Peyer's patch (tissue), 4 donors: ENCODE measurements at regions not wholly inside any gene's neighbourhood (a gene's known extent, or its start where the extent isn't known, plus 50 kb on each side); places are given as distances from the start of the nearest gene placed in this dataset.
A peak's percentile ranks its signal among the peaks of the same experiment; 100 is the strongest.

Source experiments
- DNase-seq, 3 donors: peaks; one replicate each; pipeline ENCODE4 v3.0.0-alpha.2; 2017 to 2019
- H3K27ac ChIP-seq, 4 donors: fragments of 200-600 bp; sonication (generic); one replicate each; pipeline ENCODE4 v1.5.1; 2016 to 2019
- H3K27me3 ChIP-seq, 2 donors: fragments of 200-600 bp; sonication (generic); one replicate each; pipeline ENCODE4 v1.5.1; 2019
- H3K36me3 ChIP-seq, 3 donors: fragments of 200-600 bp; sonication (generic); one replicate each; pipeline ENCODE4 v1.5.1; 2016 to 2019
- H3K4me1 ChIP-seq, 4 donors: fragments of 200-600 bp; sonication (generic); one replicate each; pipeline ENCODE4 v1.5.1; 2016 to 2019
- H3K4me3 ChIP-seq, 4 donors: fragments of 200-600 bp; sonication (generic); 1 replicate in 3 of 4; 2 replicates in 1 of 4; pipeline ENCODE4 v1.5.1; 2016 to 2019; ENCODE audit warnings: mild to moderate bottlenecking in 1 of 4
- H3K9me3 ChIP-seq, 4 donors: fragments of 200-600 bp; sonication (generic); one replicate each; pipeline ENCODE4 v1.5.1; 2016 to 2019; ENCODE audit warnings: mild to moderate bottlenecking in 1 of 4
- CTCF ChIP-seq, 6 experiments: fragments of 450-650 bp in 4 of 6; fragments of 200-600 bp in 2 of 6; sonication (generic) in 1 of 6; IDR thresholded peaks; one replicate each; pipeline ENCODE4 v1.5.1; 2017 to 2019; ENCODE audit warnings: antibody characterized with exemption in 6 of 6, mild to moderate bottlenecking in 3 of 6, moderate library complexity in 1 of 6
- POLR2A ChIP-seq, 2 donors: fragments of 450-650 bp; IDR thresholded peaks; one replicate each; pipeline ENCODE4 v1.5.1; 2017; ENCODE audit warnings: antibody characterized with exemption in 2 of 2, mild to moderate bottlenecking in 2 of 2, moderate library complexity in 2 of 2

GRCh38 chr14:88993946-88994345 lies 169.5 kb downstream of the TTC8 start:
- DNase-seq = no peak
- Histone ChIP-seq H3K4me3 (no peak overlapping the region), H3K27ac (no peak overlapping the region), H3K36me3 (no peaks in the 10 kb centered on the region), H3K9me3 (no peaks in the 10 kb centered on the region), H3K4me1 (no peaks in the 10 kb centered on the region), H3K27me3 (no peaks in the 10 kb centered on the region)
- no peak for TF ChIP-seq POLR2A (IDR thresholded peaks at IDR 0.05)
- no peak for TF ChIP-seq CTCF (IDR thresholded peaks at IDR 0.05)

GRCh38 chr14:88995437-88996198 lies 171.2 kb downstream of the TTC8 start:
- H3K27ac ChIP-seq = no peak overlapping the region
- no peaks in the 10 kb centered on the region for H3K27me3 ChIP-seq
- no peaks in the 10 kb centered on the region for H3K9me3 ChIP-seq
- H3K4me1 ChIP-seq = no peaks in the 10 kb centered on the region
- no peak overlapping the region for H3K4me3 ChIP-seq
- DNase-seq = no peak
- no peak for TF ChIP-seq CTCF (IDR thresholded peaks at IDR 0.05)
- no peak for TF ChIP-seq POLR2A (IDR thresholded peaks at IDR 0.05)
- no peaks in the 10 kb centered on the region for H3K36me3 ChIP-seq

GRCh38 chr14:88998027-88998426 lies 173.6 kb downstream of the TTC8 start:
- H3K27me3 ChIP-seq = no peaks in the 10 kb centered on the region
- TF ChIP-seq CTCF (IDR thresholded peaks at IDR 0.05) (no peak), POLR2A (IDR thresholded peaks at IDR 0.05) (no peak)
- DNase-seq = no peak
- no peak overlapping the region for H3K4me3 ChIP-seq
- no peaks in the 10 kb centered on the region for H3K9me3 ChIP-seq
- H3K36me3 ChIP-seq = no peaks in the 10 kb centered on the region
- H3K4me1 ChIP-seq = no peaks in the 10 kb centered on the region
- H3K27ac ChIP-seq = no peak overlapping the region

GRCh38 chr14:88999137-88999536 lies 174.7 kb downstream of the TTC8 start:
- no peaks in the 10 kb centered on the region for H3K4me1 ChIP-seq
- no peak overlapping the region for H3K4me3 ChIP-seq
- TF ChIP-seq POLR2A (IDR thresholded peaks at IDR 0.05) = no peak
- no peak for TF ChIP-seq CTCF (IDR thresholded peaks at IDR 0.05)
- DNase-seq = no peak
- H3K9me3 ChIP-seq = no peaks in the 10 kb centered on the region
- no peak overlapping the region for H3K27ac ChIP-seq
- no peaks in the 10 kb centered on the region for H3K36me3 ChIP-seq
- H3K27me3 ChIP-seq = no peaks in the 10 kb centered on the region

- H3K36me3 ChIP-seq = no peaks in the 10 kb centered on the region
- no peak for TF ChIP-seq POLR2A (IDR thresholded peaks at IDR 0.05)
- TF ChIP-seq CTCF (IDR thresholded peaks at IDR 0.05) = no peak
- H3K4me3 ChIP-seq = no peak overlapping the region
- no peaks in the 10 kb centered on the region for H3K27me3 ChIP-seq
- no peaks in the 10 kb centered on the region for H3K9me3 ChIP-seq
- H3K27ac ChIP-seq = no peak overlapping the region
- no peaks in the 10 kb centered on the region for H3K4me1 ChIP-seq
- DNase-seq = peak in 1 of 3 donors; percentile 60
These were observed 175.8 kb downstream of the TTC8 start for GRCh38 chr14:89000007-89000942.
